ENCODE measurements at regions not wholly inside any gene's neighbourhood (a gene's known extent, or its start where the extent isn't known, plus 50 kb on each side); places are given as distances from the start of the nearest gene placed in this dataset.

- TF ChIP-seq CTCF (IDR thresholded peaks at IDR 0.05; ENCODE audit: insufficient read depth, low read depth, low read length, missing control alignments), result no peak
- DNase-seq (ENCODE audit: low read depth), result no peak
Measured at GRCh38 chr3:33919312-33920120, 121.1 kb downstream of the PDCD6IP start.

GRCh38 chr3:33920511-33920910 is 122.1 kb downstream of the PDCD6IP start:
- no peak for TF ChIP-seq CTCF (IDR thresholded peaks at IDR 0.05; ENCODE audit: insufficient read depth, low read depth, low read length, missing control alignments)
- H3K4me3 ChIP-seq (ENCODE audit: low read length), result no peak overlapping the region
- DNase-seq (ENCODE audit: low read depth), result no peak

More at GRCh38 chr3:33919312-33920120, 121.1 kb downstream of the PDCD6IP start:
- H3K4me3 ChIP-seq (ENCODE audit: low read length), result no peak overlapping the region

- H3K4me3 ChIP-seq (ENCODE audit: low read length), result no peak overlapping the region
- no peak for TF ChIP-seq CTCF (IDR thresholded peaks at IDR 0.05; ENCODE audit: insufficient read depth, low read depth, low read length, missing control alignments)
Measured at GRCh38 chr3:33921608-33922007, 123.2 kb downstream of the PDCD6IP start.

GRCh38 chr3:33926998-33927605 is 128.7 kb downstream of the PDCD6IP start:
- DNase-seq (ENCODE audit: low read depth), result no peak
- no peak for TF ChIP-seq CTCF (IDR thresholded peaks at IDR 0.05; ENCODE audit: insufficient read depth, low read depth, low read length, missing control alignments)
- no peak overlapping the region for H3K4me3 ChIP-seq (ENCODE audit: low read length)

More at GRCh38 chr3:33921608-33922007, 123.2 kb downstream of the PDCD6IP start:
- DNase-seq (ENCODE audit: low read depth), result peak; percentile 59

- no peak for TF ChIP-seq CTCF (IDR thresholded peaks at IDR 0.05; ENCODE audit: insufficient read depth, low read depth, low read length, missing control alignments)
- no peak overlapping the region for H3K4me3 ChIP-seq (ENCODE audit: low read length)
- no peak for DNase-seq (ENCODE audit: low read depth)
Measured at GRCh38 chr3:33929813-33930212, 131.4 kb downstream of the PDCD6IP start.

GRCh38 chr3:33931512-33931911 is 133.1 kb downstream of the PDCD6IP start:
- H3K4me3 ChIP-seq (ENCODE audit: low read length), result no peak overlapping the region
- DNase-seq (ENCODE audit: low read depth), result no peak
- TF ChIP-seq CTCF (IDR thresholded peaks at IDR 0.05; ENCODE audit: insufficient read depth, low read depth, low read length, missing control alignments), result no peak
